NCI-H524 treated with DMSO at 0.1 percent for 48 hours (cell line): ENCODE measurements at regions not wholly inside any gene's neighbourhood (a gene's known extent, or its start where the extent isn't known, plus 50 kb on each side); places are given as distances from the start of the nearest gene placed in this dataset.

ENCODE experiments used
- DNase-seq: peaks from one replicate; lab custom pipeline; 2025; lab: John Stamatoyannopoulos, UW

DNA sequence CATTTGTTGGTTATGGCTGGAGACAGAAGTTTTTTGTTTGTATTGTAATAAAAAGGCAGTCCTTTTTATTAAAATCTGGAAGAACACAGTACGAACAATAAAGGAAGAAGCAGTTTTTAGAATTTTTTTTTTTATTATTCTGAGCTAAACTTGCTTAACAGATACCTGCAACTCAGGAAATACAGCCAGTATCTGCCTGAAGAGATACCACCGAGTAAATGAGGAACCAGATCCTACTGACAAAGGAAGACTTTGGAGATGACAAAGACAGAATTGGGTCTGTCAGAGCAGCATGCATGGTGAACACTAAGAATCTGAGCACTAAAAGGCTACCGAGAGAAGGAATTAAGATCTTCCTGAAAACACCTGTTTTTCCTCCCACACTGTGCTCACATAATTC lies 1335.9 kb upstream of the SORCS1 start:
- no peak for DNase-seq

- DNase-seq = no peak
Observed at GRCh38 chr10:108496106-108496505, 1331.6 kb upstream of the SORCS1 start.

DNA sequence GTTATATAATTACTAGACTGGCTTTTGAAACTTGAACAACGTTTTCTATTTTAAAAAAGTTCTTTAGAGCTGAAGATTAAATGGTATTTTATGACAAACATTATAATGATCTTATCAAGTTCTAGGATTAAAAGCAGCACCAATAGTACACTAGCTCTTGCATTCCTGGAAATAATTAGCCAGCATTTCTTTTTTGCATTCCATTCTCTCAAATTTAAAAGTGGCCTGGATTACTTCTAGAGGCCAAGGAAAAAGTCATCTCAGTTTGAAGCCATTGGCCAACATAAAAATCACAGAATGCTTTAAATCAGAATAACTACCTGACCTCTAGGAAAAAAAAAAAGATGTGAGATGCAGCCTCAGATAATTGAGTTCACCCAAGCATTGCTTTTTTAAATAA lies 1326.4 kb upstream of the SORCS1 start:
- DNase-seq = no peak

GRCh38 chr10:108471420-108471819 lies 1306.9 kb upstream of the SORCS1 start:
- DNase-seq = no peak

DNA sequence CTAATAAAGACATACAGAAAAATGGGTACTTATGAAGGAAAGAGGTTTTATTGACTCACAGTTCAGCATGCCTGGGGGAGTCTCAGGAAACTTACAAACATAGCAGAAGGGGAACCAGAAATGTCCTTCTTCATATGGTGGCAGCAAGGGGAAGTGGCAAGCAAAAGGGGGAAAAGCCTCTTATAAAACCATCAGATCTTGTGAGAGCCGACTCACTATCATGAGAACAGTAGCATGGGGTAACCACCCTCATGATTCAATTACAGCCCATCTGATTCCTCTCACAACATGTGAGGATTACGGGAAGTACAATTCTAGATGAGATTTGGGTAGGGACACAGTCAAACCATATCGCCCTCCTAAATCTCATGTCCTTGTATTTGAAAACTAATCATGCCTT lies 1305.4 kb upstream of the SORCS1 start:
- no peak for DNase-seq

DNA sequence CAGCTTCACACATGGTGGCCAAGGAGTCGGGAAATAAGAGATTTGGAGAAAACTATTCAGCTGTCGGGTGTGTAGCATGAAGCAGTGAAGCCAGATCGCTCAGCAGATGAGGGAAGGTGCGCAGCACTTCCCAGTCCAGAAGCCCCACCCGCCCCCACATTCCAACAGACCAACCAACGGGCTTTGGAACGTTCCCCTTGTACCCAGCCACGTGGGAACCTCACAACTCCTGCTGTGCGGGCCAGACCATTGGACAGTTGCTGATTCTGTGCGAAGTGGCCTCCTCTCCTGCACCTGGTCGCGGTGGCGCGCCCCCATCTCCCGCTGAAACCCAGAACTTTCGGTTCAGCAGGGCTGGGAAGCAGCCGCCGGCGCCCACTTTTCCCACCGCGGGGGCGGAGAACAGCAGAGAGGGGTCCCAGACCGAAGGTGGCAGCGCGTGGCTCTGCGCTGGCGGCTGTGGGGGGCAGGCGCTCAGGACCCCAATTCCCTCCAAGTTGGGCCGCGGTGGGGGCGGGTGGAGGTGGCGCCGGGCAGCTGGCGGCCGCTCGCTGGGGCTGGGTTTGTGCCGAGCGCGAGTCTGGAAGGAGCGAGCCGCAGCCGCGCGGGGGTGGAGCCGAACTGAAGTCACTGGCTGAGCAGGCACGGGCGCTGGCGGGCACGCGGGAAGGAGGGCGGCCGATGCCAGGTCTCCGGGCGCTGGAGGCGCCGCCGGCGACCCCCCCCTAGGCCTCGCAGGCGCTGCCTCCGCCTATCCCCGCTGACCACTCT lies 1301.5 kb upstream of the SORCS1 start:
- DNase-seq = no peak

GRCh38 chr10:108462005-108462404 lies 1297.5 kb upstream of the SORCS1 start:
- DNase-seq = no peak

- no peak for DNase-seq
Observed at GRCh38 chr10:108454793-108455192, 1290.3 kb upstream of the SORCS1 start.

- no peak for DNase-seq
Observed at GRCh38 chr10:108454224-108454623, 1289.7 kb upstream of the SORCS1 start.

DNA sequence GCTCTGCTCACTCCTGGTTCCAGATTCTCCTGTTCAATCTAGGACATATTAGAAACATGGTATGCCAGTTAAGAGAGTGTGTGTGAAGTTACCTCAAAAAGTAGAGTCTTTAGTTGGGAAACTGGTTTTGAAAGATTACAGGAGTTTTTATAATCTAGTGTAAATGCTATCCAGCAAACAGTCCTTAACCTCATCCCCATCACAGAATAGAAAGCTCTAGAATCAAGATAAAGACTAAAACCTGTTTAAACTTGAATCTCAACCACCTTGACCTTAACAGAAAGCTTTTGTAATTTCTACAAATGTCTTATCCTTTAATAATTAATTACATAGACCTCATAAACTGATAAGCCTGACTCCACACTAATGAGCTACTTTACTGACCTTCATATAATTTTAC lies 1288.7 kb upstream of the SORCS1 start:
- DNase-seq = no peak

- DNase-seq = no peak
Observed at GRCh38 chr10:108452533-108452932, 1288.0 kb upstream of the SORCS1 start.

GRCh38 chr10:108450280-108450679 lies 1285.8 kb upstream of the SORCS1 start:
- no peak for DNase-seq

GRCh38 chr10:108445746-108446145 lies 1281.2 kb upstream of the SORCS1 start:
- DNase-seq = no peak

- no peak for DNase-seq
Observed at GRCh38 chr10:108443636-108444035, 1279.1 kb upstream of the SORCS1 start.

GRCh38 chr10:108439397-108439796 lies 1274.9 kb upstream of the SORCS1 start:
- DNase-seq = no peak

- DNase-seq = no peak
Observed at GRCh38 chr10:108436096-108436495, 1271.6 kb upstream of the SORCS1 start.

GRCh38 chr10:108434559-108435252 lies 1270.2 kb upstream of the SORCS1 start:
- DNase-seq = no peak

- DNase-seq = no peak
Observed at GRCh38 chr10:108427146-108427545, 1262.6 kb upstream of the SORCS1 start.

- DNase-seq = no peak
Observed at GRCh38 chr10:108425283-108425964, 1260.9 kb upstream of the SORCS1 start.

- DNase-seq = no peak
Observed at GRCh38 chr10:108424656-108425055, 1260.2 kb upstream of the SORCS1 start.

DNA sequence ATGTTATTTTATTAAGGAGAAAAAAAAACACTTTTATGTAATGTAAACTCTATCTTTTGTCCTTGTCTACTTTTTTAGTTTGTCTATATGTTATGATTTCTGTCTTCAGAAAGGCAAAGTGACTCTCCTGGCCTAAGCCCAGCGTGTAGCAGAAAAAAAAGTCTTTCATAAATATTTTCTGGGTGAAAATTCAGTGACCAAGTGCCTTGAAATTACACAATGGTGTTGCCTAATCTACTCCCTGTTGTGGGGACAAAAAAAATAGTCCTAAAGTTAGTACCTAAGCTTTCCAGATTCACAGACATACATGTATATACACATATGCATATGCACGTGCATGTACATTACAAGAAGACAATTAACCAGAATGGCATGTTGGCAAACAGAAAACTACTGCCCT lies 1257.8 kb upstream of the SORCS1 start:
- no peak for DNase-seq

- no peak for DNase-seq
Observed at GRCh38 chr10:108421266-108421665, 1256.8 kb upstream of the SORCS1 start.

GRCh38 chr10:108413954-108414353 lies 1249.4 kb upstream of the SORCS1 start:
- no peak for DNase-seq
